ENCODE measurements at regions not wholly inside any gene's neighbourhood (a gene's known extent, or its start where the extent isn't known, plus 50 kb on each side); places are given as distances from the start of the nearest gene placed in this dataset.

DNA sequence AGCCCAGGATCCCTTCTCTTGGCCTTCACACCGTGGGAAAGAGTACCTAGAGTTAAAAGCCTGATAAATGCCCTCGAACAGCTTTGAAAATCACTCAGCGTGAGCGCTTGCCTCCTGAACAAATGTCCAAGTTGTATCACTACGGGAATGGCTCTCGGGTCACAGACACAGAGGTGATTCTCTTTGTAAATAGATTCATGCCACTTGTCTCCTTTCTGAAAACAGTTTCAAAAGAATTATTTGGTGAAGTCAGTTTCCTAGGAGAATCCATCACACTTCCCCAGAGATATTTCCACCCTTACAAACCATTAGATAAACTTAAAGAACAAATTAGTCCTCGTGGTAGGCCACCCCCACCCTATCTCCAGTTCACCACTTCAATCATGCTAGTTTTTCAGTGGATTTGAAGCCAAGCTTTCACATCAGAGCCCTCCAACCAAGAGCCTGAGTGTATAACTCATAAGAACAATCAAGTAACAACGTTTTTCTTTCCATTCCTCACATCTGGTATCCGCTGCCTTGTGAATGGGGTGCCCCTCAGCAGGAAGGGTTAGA lies 132.9 kb downstream of the SLC30A10 start:
- DNase-seq (no peak), ATAC-seq (ENCODE audit: low read depth) (no peak)
- no peak overlapping the region for H3K4me3 Mint-ChIP-seq
- intact Hi-C loops (cut with micrococcal nuclease), result no loop called here
- H3K36me3 Mint-ChIP-seq (ENCODE audit: low read depth), result no peaks in the 10 kb centered on the region
- H3K27ac Mint-ChIP-seq, result no peak overlapping the region
- TF ChIP-seq, protein P1, sequence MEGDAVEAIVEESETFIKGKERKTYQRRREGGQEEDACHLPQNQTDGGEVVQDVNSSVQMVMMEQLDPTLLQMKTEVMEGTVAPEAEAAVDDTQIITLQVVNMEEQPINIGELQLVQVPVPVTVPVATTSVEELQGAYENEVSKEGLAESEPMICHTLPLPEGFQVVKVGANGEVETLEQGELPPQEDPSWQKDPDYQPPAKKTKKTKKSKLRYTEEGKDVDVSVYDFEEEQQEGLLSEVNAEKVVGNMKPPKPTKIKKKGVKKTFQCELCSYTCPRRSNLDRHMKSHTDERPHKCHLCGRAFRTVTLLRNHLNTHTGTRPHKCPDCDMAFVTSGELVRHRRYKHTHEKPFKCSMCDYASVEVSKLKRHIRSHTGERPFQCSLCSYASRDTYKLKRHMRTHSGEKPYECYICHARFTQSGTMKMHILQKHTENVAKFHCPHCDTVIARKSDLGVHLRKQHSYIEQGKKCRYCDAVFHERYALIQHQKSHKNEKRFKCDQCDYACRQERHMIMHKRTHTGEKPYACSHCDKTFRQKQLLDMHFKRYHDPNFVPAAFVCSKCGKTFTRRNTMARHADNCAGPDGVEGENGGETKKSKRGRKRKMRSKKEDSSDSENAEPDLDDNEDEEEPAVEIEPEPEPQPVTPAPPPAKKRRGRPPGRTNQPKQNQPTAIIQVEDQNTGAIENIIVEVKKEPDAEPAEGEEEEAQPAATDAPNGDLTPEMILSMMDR (IDR thresholded peaks at IDR 0.05), result no peak
- ChIA-PET POLR2A (no interaction called here), CTCF (no interaction called here)
- H3K27me3 Mint-ChIP-seq, result peaks cover 13% of the 10 kb centered on the region
- H3K4me1 Mint-ChIP-seq, result no peaks in the 10 kb centered on the region
- no peaks in the 10 kb centered on the region for H3K9me3 Mint-ChIP-seq

DNA sequence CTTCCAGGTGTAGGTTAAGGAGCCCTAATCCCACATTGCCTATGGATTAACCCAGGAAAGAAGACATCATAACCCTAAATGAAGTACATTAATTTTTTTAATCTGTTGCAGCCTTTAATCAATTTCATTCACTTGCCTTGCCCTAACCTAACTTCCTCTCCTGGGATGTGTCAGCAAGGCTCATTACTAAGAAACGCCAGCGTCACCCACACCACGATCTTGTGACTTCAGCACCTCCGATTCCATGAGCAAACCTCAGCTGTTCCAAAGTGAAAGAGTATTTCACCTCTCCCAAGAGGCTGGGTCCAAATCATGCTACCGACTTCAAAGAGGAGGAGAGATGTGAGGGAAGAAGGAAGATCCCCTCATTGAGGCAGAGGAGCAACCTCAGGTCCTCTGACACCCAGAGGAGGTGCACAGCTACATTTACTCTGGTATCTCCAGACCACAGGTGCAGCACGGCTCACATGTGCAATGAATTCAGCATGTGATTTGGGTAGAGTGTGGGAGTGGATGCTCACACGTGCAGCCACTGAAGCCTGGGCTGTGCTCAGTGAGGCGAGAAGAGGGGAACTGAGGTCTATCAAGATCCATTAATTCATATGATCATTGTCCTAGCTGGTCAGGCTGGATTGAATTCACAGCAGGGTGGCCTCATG lies 134.1 kb downstream of the SLC30A10 start:
- CTCF ChIA-PET, result no interaction called here
- POLR2A ChIA-PET, result no interaction called here
- no peaks in the 10 kb centered on the region for H3K36me3 Mint-ChIP-seq (ENCODE audit: low read depth)

DNA sequence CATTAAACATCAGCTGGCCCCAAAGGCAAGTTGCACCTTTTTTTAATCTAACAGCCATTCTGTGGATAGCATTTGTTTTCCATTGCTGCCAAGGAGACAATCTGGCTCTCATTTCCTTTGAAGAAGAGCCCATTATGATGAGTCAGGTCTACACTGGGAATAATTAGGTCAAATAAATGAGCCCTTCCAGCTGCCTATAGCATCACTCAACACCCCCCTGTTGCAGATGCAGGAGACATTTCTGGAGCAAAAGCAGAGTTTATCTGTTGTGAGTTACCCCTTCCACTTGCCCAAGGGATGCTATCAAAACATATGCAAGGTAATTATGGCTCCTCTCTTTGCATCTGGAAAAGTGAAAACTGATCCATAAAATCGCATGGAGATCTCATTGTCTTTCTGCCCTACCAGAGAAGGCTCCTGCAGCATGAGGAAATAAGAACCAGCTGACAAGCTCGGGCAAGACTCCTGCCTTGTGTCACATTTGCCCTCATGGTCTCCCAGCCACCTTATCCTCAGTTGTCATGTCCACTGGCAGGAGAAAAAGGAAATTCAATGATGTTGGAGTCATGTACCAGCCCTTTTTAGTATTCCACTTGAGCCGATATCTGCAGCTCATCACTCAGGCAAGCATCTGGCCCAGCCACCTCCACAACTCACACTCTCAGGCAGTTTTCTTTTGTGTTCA lies 135.9 kb downstream of the SLC30A10 start:
- intact Hi-C loops (cut with micrococcal nuclease), result no loop called here
- H3K36me3 Mint-ChIP-seq (ENCODE audit: low read depth), result no peaks in the 10 kb centered on the region

More for the DNA sequence above, 134.1 kb downstream of the SLC30A10 start:
- intact Hi-C loops (cut with micrococcal nuclease), result no loop called here
- DNase-seq (no peak), ATAC-seq (ENCODE audit: low read depth) (no peak)
- no peak overlapping the region for H3K4me3 Mint-ChIP-seq
- TF ChIP-seq, protein P1 (IDR thresholded peaks at IDR 0.05), result no peak
- H3K27me3 Mint-ChIP-seq, result peaks cover 10% of the 10 kb centered on the region
- H3K9me3 Mint-ChIP-seq, result no peaks in the 10 kb centered on the region
- H3K27ac Mint-ChIP-seq, result no peak overlapping the region
- H3K4me1 Mint-ChIP-seq, result no peaks in the 10 kb centered on the region

DNA sequence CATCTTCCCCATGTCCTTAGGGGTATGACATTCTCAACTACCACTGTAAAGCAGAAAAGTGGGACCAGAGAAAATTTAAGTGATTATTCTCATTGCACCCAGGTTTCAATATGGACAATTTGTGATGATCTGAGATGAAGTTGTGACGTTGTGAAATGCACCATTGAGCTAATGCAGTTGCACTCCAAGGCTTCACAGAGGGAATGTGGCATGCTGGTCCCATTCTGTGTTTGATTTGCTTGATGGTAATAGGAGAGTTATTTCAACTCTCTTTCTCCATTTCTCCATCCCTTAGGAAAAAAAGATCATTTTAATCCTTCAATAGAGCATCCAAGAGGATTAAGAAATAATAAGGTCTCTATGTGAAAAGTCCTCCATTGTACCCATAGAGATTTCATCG lies 136.6 kb downstream of the SLC30A10 start:
- no peak overlapping the region for H3K27ac Mint-ChIP-seq
- H3K27me3 Mint-ChIP-seq, result peaks cover 10% of the 10 kb centered on the region
- H3K9me3 Mint-ChIP-seq, result no peaks in the 10 kb centered on the region
- DNase-seq, result no peak
- TF ChIP-seq, protein P1 (IDR thresholded peaks at IDR 0.05), result no peak
- CTCF ChIA-PET, result no interaction called here
- ATAC-seq (ENCODE audit: low read depth), result no peak
- H3K36me3 Mint-ChIP-seq (ENCODE audit: low read depth), result no peaks in the 10 kb centered on the region
- no peaks in the 10 kb centered on the region for H3K4me1 Mint-ChIP-seq
- POLR2A ChIA-PET, result no interaction called here
- H3K4me3 Mint-ChIP-seq, result no peak overlapping the region
- intact Hi-C loops (cut with micrococcal nuclease), result no loop called here

More for the DNA sequence above, 135.9 kb downstream of the SLC30A10 start:
- Mint-ChIP-seq H3K9me3 (no peaks in the 10 kb centered on the region), H3K4me3 (no peak overlapping the region), H3K4me1 (no peaks in the 10 kb centered on the region), H3K27ac (no peak overlapping the region), H3K27me3 (peaks cover 10% of the 10 kb centered on the region)
- ATAC-seq (ENCODE audit: low read depth) (no peak), DNase-seq (no peak)
- ChIA-PET POLR2A (no interaction called here), CTCF (no interaction called here)
- TF ChIP-seq, protein P1 (IDR thresholded peaks at IDR 0.05), result no peak

DNA sequence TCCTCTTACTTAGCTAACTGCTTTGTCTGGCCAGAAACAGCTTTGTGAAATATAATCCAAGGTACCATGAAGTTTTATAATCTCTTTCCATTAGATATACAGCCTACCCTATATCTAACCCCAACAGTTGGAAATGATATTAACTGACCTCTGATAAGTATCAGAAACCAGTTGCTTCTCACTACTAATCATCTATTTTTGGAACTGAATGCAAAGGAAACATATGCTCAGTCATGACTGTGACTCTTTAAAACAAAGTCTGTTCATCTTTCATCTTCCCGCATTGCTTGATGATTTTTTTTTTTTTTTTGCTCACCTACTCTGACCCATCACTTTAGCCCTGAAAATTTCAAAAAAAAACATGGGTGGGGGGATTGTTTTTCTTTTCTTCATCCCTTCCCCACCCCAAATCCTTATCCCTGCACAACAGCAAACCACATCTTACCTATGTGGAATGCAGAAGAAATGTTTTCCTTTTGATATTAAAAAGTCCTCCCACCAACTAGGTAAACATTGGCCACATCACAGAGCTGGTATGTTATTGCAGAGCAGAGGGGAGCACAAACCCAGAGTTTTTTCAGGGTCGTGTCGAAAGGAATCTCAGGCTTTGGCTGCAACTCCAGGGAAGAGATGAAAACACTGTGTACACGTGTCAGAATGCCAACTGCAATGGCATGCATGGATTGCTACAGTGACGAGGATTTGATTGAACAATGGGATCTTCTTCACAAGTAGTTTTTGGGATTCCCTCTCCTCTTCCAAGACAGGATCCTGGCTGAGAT lies 137.3 kb downstream of the SLC30A10 start:
- Mint-ChIP-seq H3K4me3 (no peak overlapping the region), H3K27me3 (peaks cover 10% of the 10 kb centered on the region), H3K36me3 (ENCODE audit: low read depth) (no peaks in the 10 kb centered on the region), H3K4me1 (no peaks in the 10 kb centered on the region), H3K9me3 (no peaks in the 10 kb centered on the region), H3K27ac (no peak overlapping the region)
- no peak for DNase-seq
- TF ChIP-seq, protein P1 (IDR thresholded peaks at IDR 0.05), result no peak
- intact Hi-C loops (cut with micrococcal nuclease), result no loop called here
- CTCF ChIA-PET, result no interaction called here
- no peak for ATAC-seq (ENCODE audit: low read depth)
- POLR2A ChIA-PET, result no interaction called here
